ENCODE measurements at regions not wholly inside any gene's neighbourhood (a gene's known extent, or its start where the extent isn't known, plus 50 kb on each side); places are given as distances from the start of the nearest gene placed in this dataset.

- TF ChIP-seq CTCF (IDR thresholded peaks at IDR 0.05; ENCODE audit: low read depth, low read length), result no peak
- POLR2A ChIA-PET, result no interaction called here
- H3K9me3 ChIP-seq (ENCODE audit: control insufficient read depth, insufficient read depth, low read length), result no peaks in the 10 kb centered on the region
- H3K4me3 ChIP-seq (ENCODE audit: low read depth, low read length), result no peak overlapping the region
- no peak for DNase-seq (ENCODE audit: low read depth, low spot score)
- peaks cover 4% of the 10 kb centered on the region for H3K27me3 ChIP-seq (ENCODE audit: control insufficient read depth, insufficient read depth, low read length)
- no peak overlapping the region for H3K27ac ChIP-seq (ENCODE audit: low read depth, low read length)
- CTCF ChIA-PET, result interaction anchor here (1.4 to 2.5 kb wide), 6 partner anchors 8 to 219 kb away, joined by 4 to 32 read pairs (median 6); no protein-coding TSS in a partner anchor
These were observed 54.2 kb upstream of the TARP start for GRCh38 chr7:38327637-38328036.

Measured in AG04450 (cell line).